GM20000 (cell line): ENCODE measurements at regions not wholly inside any gene's neighbourhood (a gene's known extent, or its start where the extent isn't known, plus 50 kb on each side); places are given as distances from the start of the nearest gene placed in this dataset.

Experiments used
- DNase-seq: peaks from one replicate; pipeline ENCODE4 v3.0.0; 2012; ENCODE audit warnings: low spot score
- CTCF ChIP-seq: IDR thresholded peaks from 2 replicates; pipeline ENCODE4 v1.5.1; 2012; ENCODE audit warnings: mild to moderate bottlenecking, control low read depth; ENCODE audit errors: extremely low read depth, missing control alignments

GRCh38 chr18:78658531-78658930, 321.1 kb upstream of the SALL3 start:
- TF ChIP-seq CTCF: no peak
- no peak for DNase-seq

GRCh38 chr18:78659057-78659456, 320.6 kb upstream of the SALL3 start:
- no peak for DNase-seq
- TF ChIP-seq CTCF: no peak

GRCh38 chr18:78659748-78660147, 319.9 kb upstream of the SALL3 start:
- DNase-seq: no peak
- TF ChIP-seq CTCF: no peak

GRCh38 chr18:78660311-78660710, 319.3 kb upstream of the SALL3 start:
- no peak for DNase-seq
- no peak for TF ChIP-seq CTCF

- TF ChIP-seq CTCF: no peak
- no peak for DNase-seq
Measured at GRCh38 chr18:78661316-78661715, 318.3 kb upstream of the SALL3 start.

- no peak for TF ChIP-seq CTCF
- DNase-seq: no peak
Measured at GRCh38 chr18:78662879-78663278, 316.7 kb upstream of the SALL3 start.

GRCh38 chr18:78664048-78664447, 315.6 kb upstream of the SALL3 start:
- TF ChIP-seq CTCF: no peak
- no peak for DNase-seq
